OCI-LY7 (cell line): ENCODE measurements at regions not wholly inside any gene's neighbourhood (a gene's known extent, or its start where the extent isn't known, plus 50 kb on each side); places are given as distances from the start of the nearest gene placed in this dataset.

Experiments used
- BruUV-seq: library from RNA; stranded (reverse); fragments of 400-500 nt; replicated peaks from 2 replicates; lab custom pipeline; 2021; lab: Mats Ljungman, UMichigan
- CTCF ChIA-PET: fragments of 300-600 bp; sonication (Branson Sonifier 250); formaldehyde crosslinking; loops from one replicate; lab custom pipeline; 2022; ENCODE audit warnings: antibody characterized with exemption; ENCODE audit not compliant: unreplicated experiment; lab: Charles Lee
- POLR2A ChIA-PET: fragments of 300-600 bp; sonication (Branson Sonifier 250); formaldehyde crosslinking; loops from one replicate; lab custom pipeline; 2022; ENCODE audit warnings: antibody characterized with exemption; lab: Charles Lee
- DNase-seq: peaks from one replicate; pipeline ENCODE4 v3.0.0-alpha.2; 2015; ENCODE audit warnings: low spot score
- H2AFZ ChIP-seq: fragments of 200-600 bp; sonication (generic), shearing (Covaris generic); 2 replicates; pipeline ENCODE4 v1.6.1; 2014; ENCODE audit warnings: mild to moderate bottlenecking, antibody characterized with exemption, low read length, moderate library complexity
- H3K27ac ChIP-seq: fragments of 200-600 bp; sonication (generic); 2 replicates; pipeline ENCODE4 v1.5.1; 2014; ENCODE audit warnings: mixed run types, low read depth, mild to moderate bottlenecking, moderate library complexity, low read length, inconsistent platforms; ENCODE audit not compliant: poor library complexity, severe bottlenecking
- H3K36me3 ChIP-seq: fragments of 200-600 bp; sonication (generic); 2 replicates; pipeline ENCODE4 v1.6.1; 2014; ENCODE audit warnings: mild to moderate bottlenecking, antibody characterized with exemption, low read length, moderate library complexity, mixed read lengths; ENCODE audit not compliant: insufficient read depth
- H3K4me1 ChIP-seq: fragments of 200-600 bp; sonication (generic); 2 replicates; pipeline ENCODE4 v1.5.1; 2014; ENCODE audit warnings: mild to moderate bottlenecking, low read length; ENCODE audit not compliant: insufficient read depth, poor library complexity, severe bottlenecking
- H3K4me2 ChIP-seq: fragments of 200-600 bp; sonication (generic); 2 replicates; pipeline ENCODE4 v1.6.1; 2014; ENCODE audit warnings: mild to moderate bottlenecking, low read length
- H3K4me3 ChIP-seq: fragments of 200-600 bp; sonication (generic); 2 replicates; pipeline ENCODE4 v1.5.1; 2014; ENCODE audit warnings: mild to moderate bottlenecking, low read depth, low read length; ENCODE audit not compliant: poor library complexity, severe bottlenecking
- H3K79me2 ChIP-seq: fragments of 200-600 bp; sonication (generic); 2 replicates; pipeline ENCODE4 v1.6.1; 2016; ENCODE audit warnings: low read depth, mild to moderate bottlenecking, low read length, moderate library complexity, mixed read lengths; ENCODE audit not compliant: insufficient read depth
- H3K9me2 ChIP-seq: fragments of 200-600 bp; sonication (generic); 2 replicates; pipeline ENCODE4 v1.6.1; 2016; ENCODE audit warnings: mild to moderate bottlenecking, low read length, mixed read lengths; ENCODE audit not compliant: insufficient read depth
- H3K9me3 ChIP-seq: fragments of 200-600 bp; sonication (generic); 2 replicates; pipeline ENCODE4 v1.6.1; 2014; ENCODE audit warnings: mild to moderate bottlenecking, mixed run types, low read length, mixed read lengths
- H4K20me1 ChIP-seq: fragments of 200-600 bp; sonication (generic); 2 replicates; pipeline ENCODE4 v1.6.1; 2014; ENCODE audit warnings: mild to moderate bottlenecking, antibody characterized with exemption, low read length, moderate library complexity, mixed read lengths; ENCODE audit not compliant: insufficient read depth
- CTCF ChIP-seq: fragments of 200-600 bp; sonication (generic); conservative IDR thresholded peaks from 2 replicates; pipeline ENCODE4 v1.5.1; 2014; ENCODE audit warnings: mild to moderate bottlenecking, antibody characterized with exemption, low read length, moderate library complexity, mixed read lengths
- EZH2phosphoT487 ChIP-seq: fragments of 200-600 bp; sonication (generic); IDR thresholded peaks from 2 replicates; pipeline ENCODE4 v1.6.1; 2018; ENCODE audit warnings: low read depth, borderline replicate concordance, mild to moderate bottlenecking, mixed run types, antibody characterized with exemption, low read length, moderate library complexity, mixed read lengths
- intact Hi-C: fragments of 100-400 bp; cut with micrococcal nuclease; formaldehyde crosslinking; loops from one replicate; pipeline ENCODE4 v1.10.0; 2022; ENCODE audit not compliant: unreplicated experiment

- Histone ChIP-seq H3K79me2 (no peaks in the 10 kb centered on the region), H3K9me3 (no peaks in the 10 kb centered on the region), H2AFZ (no peak overlapping the region), H3K9me2 (no peaks in the 10 kb centered on the region), H3K36me3 (no peaks in the 10 kb centered on the region), H3K4me2 (no peak overlapping the region), H4K20me1 (no peaks in the 10 kb centered on the region), H3K4me3 (no peak overlapping the region), H3K4me1 (no peaks in the 10 kb centered on the region), H3K27ac (no peak overlapping the region)
- TF ChIP-seq EZH2phosphoT487 (no peak), CTCF (no peak)
- ChIA-PET CTCF (no interaction called here), POLR2A (no interaction called here)
- no peak for DNase-seq
- intact Hi-C loops: no loop called here
- no TSS peak for BruUV-seq
These were observed 771.3 kb downstream of the RAB28 start for GRCh38 chr4:12712648-12713339.

GRCh38 chr4:12707381-12708175 lies 776.6 kb downstream of the RAB28 start:
- DNase-seq: no peak
- no TSS peak for BruUV-seq
- no peaks in the 10 kb centered on the region for H3K9me3 ChIP-seq
- H2AFZ ChIP-seq: no peak overlapping the region
- no peaks in the 10 kb centered on the region for H3K9me2 ChIP-seq
- H3K79me2 ChIP-seq: no peaks in the 10 kb centered on the region
- no peaks in the 10 kb centered on the region for H3K4me1 ChIP-seq
- ChIA-PET CTCF (no interaction called here), POLR2A (no interaction called here)
- intact Hi-C loops: no loop called here
- no peak for TF ChIP-seq CTCF
- H3K4me3 ChIP-seq: no peak overlapping the region
- H3K27ac ChIP-seq: no peak overlapping the region
- H3K4me2 ChIP-seq: no peak overlapping the region
- H3K36me3 ChIP-seq: no peaks in the 10 kb centered on the region
- H4K20me1 ChIP-seq: no peaks in the 10 kb centered on the region

GRCh38 chr4:12703036-12703435 lies 781.1 kb downstream of the RAB28 start:
- ChIA-PET POLR2A (interaction anchor here (1.0 kb wide), 1 partner anchor 10 kb away, joined by 4 read pairs; no protein-coding TSS in a partner anchor), CTCF (no interaction called here)
- no peaks in the 10 kb centered on the region for H3K4me1 ChIP-seq
- no peaks in the 10 kb centered on the region for H3K9me3 ChIP-seq
- BruUV-seq: no TSS peak
- no peaks in the 10 kb centered on the region for H3K79me2 ChIP-seq
- no peaks in the 10 kb centered on the region for H3K36me3 ChIP-seq
- no peaks in the 10 kb centered on the region for H3K9me2 ChIP-seq
- no peak overlapping the region for H3K4me3 ChIP-seq
- no peak for TF ChIP-seq CTCF
- TF ChIP-seq EZH2phosphoT487: no peak
- H3K27ac ChIP-seq: no peak overlapping the region
- H4K20me1 ChIP-seq: no peaks in the 10 kb centered on the region
- intact Hi-C loops: no loop called here
- no peak overlapping the region for H2AFZ ChIP-seq
- no peak overlapping the region for H3K4me2 ChIP-seq
- no peak for DNase-seq
